Right cardiac atrium (tissue), 5 donors: ENCODE measurements at regions not wholly inside any gene's neighbourhood (a gene's known extent, or its start where the extent isn't known, plus 50 kb on each side); places are given as distances from the start of the nearest gene placed in this dataset.
"Not testable (repeated sequence)": the region's sequence is repeated elsewhere in the genome, so short reads cannot be mapped to it uniquely, and the experiment has no call there.

Experiments used
- ATAC-seq, 2 donors: fragments of 200-7000 bp; cut with Tn5 transposase; one replicate each; pipeline versions ENCODE4 v1.8.0 to v1.9.1; 2020; ENCODE audit warnings: moderate library complexity in 2 of 2, mild to moderate bottlenecking in 1 of 2
- DNase-seq, 3 donors: peaks; one replicate each; pipeline ENCODE4 v3.0.0-alpha.2; 2020
- H3K27ac ChIP-seq: one replicate; pipeline ENCODE4 v1.5.1; 2013; ENCODE audit warnings: mild to moderate bottlenecking, low read length, control low read depth, moderate library complexity
- H3K27me3 ChIP-seq: one replicate; pipeline ENCODE4 v1.6.1; 2013; ENCODE audit not compliant: control insufficient read depth, insufficient read depth
- H3K4me1 ChIP-seq: one replicate; pipeline ENCODE4 v1.6.1; 2013; ENCODE audit warnings: low read length; ENCODE audit not compliant: control insufficient read depth, insufficient read depth
- H3K4me3 ChIP-seq: one replicate; pipeline ENCODE4 v1.5.1; 2013; ENCODE audit warnings: low read length, control low read depth
- H3K9me3 ChIP-seq: one replicate; pipeline ENCODE4 v1.6.1; 2013; ENCODE audit warnings: low read length; ENCODE audit not compliant: control insufficient read depth
- WGBS: extraction: QIAGEN DNeasy Blood & Tissue Kit; methylation state at CpG from one replicate; pipeline ENCODE4 v1.1.7; 2013; 5-methylcytosine and 5-hydroxymethylcytosine counted together
- intact Hi-C, 4 donors: fragments of 100-400 bp; cut with DNase I; formaldehyde crosslinking; loops; one replicate each; pipeline versions ENCODE4 v1.11.0 to v1.14.0; 2022 to 2023
- donor health status: healthy with polysubstance abuse.
- donor health status: DM: no; HTN: yes; CAD: no.
- donor health status: DM: no; HTN: no; CAD: no.
- donor health status: DM: no; HTN: yes; CAD: no; lungs with severe emphysema.
- donor health status: DM: yes; HTN: yes; CAD: no.

GRCh38 chr4:116546759-116547158 lies 538.6 kb downstream of the TRAM1L1 start:
- intact Hi-C loops: no loop called here
- 81% methylated on average over 1 of the region's 1 CpG for WGBS

DNA sequence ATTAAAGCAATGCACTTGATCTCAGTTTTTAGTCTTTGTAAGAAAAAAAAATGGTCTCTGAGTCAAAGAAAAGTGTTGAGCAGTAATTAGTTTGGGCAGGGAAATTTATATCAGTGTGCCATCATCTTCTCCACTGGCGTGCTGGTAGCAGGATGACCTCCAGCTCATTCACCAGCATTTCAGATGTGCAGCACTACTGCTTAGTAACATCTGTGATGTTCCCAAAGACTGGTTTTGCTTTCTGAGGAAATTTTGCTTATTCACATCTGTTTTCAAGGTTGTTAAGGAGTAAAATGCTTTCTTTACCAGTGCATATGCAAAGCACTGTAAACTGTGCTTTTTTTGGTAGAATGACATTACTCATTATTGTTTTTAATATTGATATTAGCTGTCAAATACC lies 540.4 kb downstream of the TRAM1L1 start:
- H3K9me3 ChIP-seq: no peaks in the 10 kb centered on the region
- DNase-seq: no peak
- no peak for ATAC-seq
- H3K4me1 ChIP-seq: no peaks in the 10 kb centered on the region
- H3K27ac ChIP-seq: no peak overlapping the region
- 65% methylated on average over 1 of the region's 1 CpG for WGBS
- H3K27me3 ChIP-seq: no peaks in the 10 kb centered on the region
- H3K4me3 ChIP-seq: no peak overlapping the region
- intact Hi-C loops: no loop called here

More at GRCh38 chr4:116546759-116547158, 538.6 kb downstream of the TRAM1L1 start:
- H3K4me1 ChIP-seq: no peaks in the 10 kb centered on the region
- DNase-seq: no peak
- no peak for ATAC-seq
- H3K27ac ChIP-seq: no peak overlapping the region
- no peaks in the 10 kb centered on the region for H3K9me3 ChIP-seq
- H3K27me3 ChIP-seq: no peaks in the 10 kb centered on the region
- H3K4me3 ChIP-seq: no peak overlapping the region

DNA sequence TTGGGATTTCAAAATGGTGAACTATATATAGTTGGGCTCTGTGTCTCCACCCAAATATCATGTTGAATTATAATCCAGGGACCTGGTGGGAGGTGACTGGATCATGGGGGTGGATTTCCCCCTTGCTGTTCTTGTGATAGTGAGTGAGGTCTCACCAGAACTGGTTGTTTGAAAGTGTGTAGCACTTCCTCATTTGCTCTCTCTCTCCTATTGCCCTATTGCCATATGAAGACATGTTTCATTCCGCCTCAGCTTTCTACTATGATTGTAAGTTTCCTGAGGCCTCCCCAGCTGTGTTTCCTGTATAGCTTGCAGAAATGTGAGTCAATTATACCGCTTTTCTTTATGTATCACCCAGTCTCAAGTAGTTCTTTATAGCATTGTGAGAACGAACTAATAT lies 545.6 kb downstream of the TRAM1L1 start:
- Histone ChIP-seq H3K9me3 (no peaks in the 10 kb centered on the region), H3K27ac (no peak overlapping the region), H3K4me1 (no peaks in the 10 kb centered on the region), H3K27me3 (no peaks in the 10 kb centered on the region), H3K4me3 (no peak overlapping the region)
- 79% methylated on average over 3 of the region's 3 CpGs for WGBS
- intact Hi-C loops: no loop called here
- DNase-seq: no peak
- ATAC-seq: no peak

GRCh38 chr4:116537828-116538227 lies 547.5 kb downstream of the TRAM1L1 start:
- no peak for ATAC-seq

GRCh38 chr4:116536024-116536423 lies 549.4 kb downstream of the TRAM1L1 start:
- H3K4me3 ChIP-seq, DNase-seq, H3K9me3 ChIP-seq, ATAC-seq, H3K27ac ChIP-seq, intact Hi-C loops, H3K27me3 ChIP-seq, H3K4me1 ChIP-seq: not testable (repeated sequence)
- 89% methylated on average over 6 of the region's 6 CpGs for WGBS

More at GRCh38 chr4:116537828-116538227, 547.5 kb downstream of the TRAM1L1 start:
- H3K9me3 ChIP-seq: no peaks in the 10 kb centered on the region
- no peak for DNase-seq
- no peaks in the 10 kb centered on the region for H3K4me1 ChIP-seq
- H3K27ac ChIP-seq: no peak overlapping the region
- H3K27me3 ChIP-seq: no peaks in the 10 kb centered on the region
- H3K4me3 ChIP-seq: no peak overlapping the region
- intact Hi-C loops: no loop called here

GRCh38 chr4:116531870-116532269 lies 553.5 kb downstream of the TRAM1L1 start:
- no peak overlapping the region for H3K4me3 ChIP-seq
- WGBS: 28% methylated on average over 5 of the region's 5 CpGs
- ATAC-seq: no peak
- H3K27ac ChIP-seq: no peak overlapping the region
- no peaks in the 10 kb centered on the region for H3K27me3 ChIP-seq
- no peaks in the 10 kb centered on the region for H3K4me1 ChIP-seq
- H3K9me3 ChIP-seq: no peaks in the 10 kb centered on the region
- intact Hi-C loops: no loop called here
- no peak for DNase-seq

DNA sequence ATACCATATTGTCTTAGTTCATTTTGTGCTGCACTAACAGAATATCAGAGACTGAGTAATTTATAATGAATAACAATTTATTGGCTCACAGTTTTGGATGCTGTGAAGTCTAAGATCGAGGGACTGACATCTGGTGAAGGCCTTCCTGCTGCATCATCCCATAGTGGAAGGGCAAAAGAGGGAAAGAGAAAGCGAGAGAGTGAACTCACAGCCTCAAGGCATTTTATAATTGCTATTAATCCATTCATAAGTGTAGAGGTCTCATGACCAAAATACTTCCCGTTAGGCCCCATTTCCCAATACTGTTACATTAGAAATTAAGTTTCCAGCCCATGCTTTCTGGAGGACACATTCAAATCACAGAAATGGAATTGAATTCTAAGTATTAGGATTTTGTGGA lies 554.4 kb downstream of the TRAM1L1 start:
- no peak for DNase-seq
- intact Hi-C loops: no loop called here
- no peaks in the 10 kb centered on the region for H3K27me3 ChIP-seq
- WGBS: 75% methylated on average over 3 of the region's 3 CpGs
- no peaks in the 10 kb centered on the region for H3K4me1 ChIP-seq
- H3K4me3 ChIP-seq: no peak overlapping the region
- H3K9me3 ChIP-seq: no peaks in the 10 kb centered on the region
- ATAC-seq: no peak
- no peak overlapping the region for H3K27ac ChIP-seq

GRCh38 chr4:116530048-116530447 lies 555.3 kb downstream of the TRAM1L1 start:
- 60% methylated on average over 2 of the region's 2 CpGs for WGBS
- intact Hi-C loops: no loop called here

DNA sequence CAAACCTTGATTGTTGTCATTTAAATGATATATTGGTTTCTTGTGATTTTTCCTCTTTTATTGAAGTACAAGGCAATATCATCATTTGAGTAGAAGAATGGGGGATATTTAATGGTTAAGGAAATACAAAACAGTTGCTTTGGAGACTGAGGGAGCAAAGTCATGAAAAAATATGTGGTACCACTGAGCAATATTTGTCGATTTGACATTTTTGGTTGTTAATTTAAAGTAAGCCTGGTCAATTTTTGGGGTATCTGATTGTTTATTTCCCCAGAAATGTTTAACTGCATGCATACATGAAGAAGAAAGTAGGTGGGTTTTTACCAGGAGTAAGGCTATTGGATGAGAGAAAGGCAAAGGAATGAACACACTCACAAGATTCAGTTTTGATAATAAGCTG lies 556.2 kb downstream of the TRAM1L1 start:
- Histone ChIP-seq H3K4me1 (no peaks in the 10 kb centered on the region), H3K4me3 (no peak overlapping the region), H3K27me3 (no peaks in the 10 kb centered on the region), H3K27ac (no peak overlapping the region), H3K9me3 (no peaks in the 10 kb centered on the region)
- 84% methylated on average over 1 of the region's 1 CpG for WGBS
- no peak for DNase-seq
- intact Hi-C loops: no loop called here
- no peak for ATAC-seq

More at GRCh38 chr4:116530048-116530447, 555.3 kb downstream of the TRAM1L1 start:
- no peak overlapping the region for H3K4me3 ChIP-seq
- no peak overlapping the region for H3K27ac ChIP-seq
- H3K4me1 ChIP-seq: no peaks in the 10 kb centered on the region
- ATAC-seq (no peak), DNase-seq (no peak)
- no peaks in the 10 kb centered on the region for H3K27me3 ChIP-seq
- no peaks in the 10 kb centered on the region for H3K9me3 ChIP-seq

DNA sequence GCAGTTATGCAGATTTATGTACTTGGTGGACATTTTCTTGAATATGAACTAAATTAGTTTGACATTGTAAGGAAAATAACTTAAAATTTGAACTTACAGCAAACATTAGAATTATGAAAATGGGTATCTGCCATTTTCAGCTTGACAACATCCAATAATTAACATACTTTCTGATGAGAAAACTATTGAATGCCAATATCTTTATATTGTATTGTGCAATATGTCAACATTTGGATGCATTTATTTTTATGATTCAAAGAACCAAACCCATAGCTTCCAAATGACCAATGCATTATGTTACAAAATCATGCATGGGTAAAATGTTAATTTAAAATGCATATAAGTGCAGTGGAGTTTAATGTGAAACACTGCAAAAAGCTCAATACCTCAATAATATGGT lies 562.5 kb downstream of the TRAM1L1 start:
- Histone ChIP-seq H3K27me3 (no peaks in the 10 kb centered on the region), H3K9me3 (no peaks in the 10 kb centered on the region), H3K4me1 (no peaks in the 10 kb centered on the region), H3K27ac (no peak overlapping the region), H3K4me3 (no peak overlapping the region)
- intact Hi-C loops: no loop called here
- ATAC-seq (no peak), DNase-seq (no peak)

DNA sequence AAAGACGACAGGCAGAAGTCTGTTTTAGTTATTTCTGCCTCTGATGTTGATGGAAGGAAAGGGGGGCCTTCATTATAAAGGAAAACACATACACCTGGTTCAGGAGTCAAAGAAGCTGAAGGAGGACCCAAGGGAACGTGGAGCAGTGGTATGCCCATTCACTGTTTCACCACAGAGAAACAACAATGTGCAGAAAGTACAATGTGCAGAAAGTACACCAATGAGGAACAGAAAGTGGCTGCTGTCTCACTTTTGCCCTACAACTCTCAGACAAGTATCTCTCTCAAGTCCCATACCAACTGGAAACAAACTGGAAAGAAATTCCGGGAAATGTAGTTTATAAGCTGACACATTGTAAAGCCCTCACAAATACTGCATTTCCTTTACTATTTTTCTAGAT lies 564.5 kb downstream of the TRAM1L1 start:
- H3K27ac ChIP-seq: no peak overlapping the region
- WGBS: 80% methylated on average over 3 of the region's 3 CpGs
- intact Hi-C loops: no loop called here
- no peak for ATAC-seq
- H3K4me1 ChIP-seq: no peaks in the 10 kb centered on the region
- no peaks in the 10 kb centered on the region for H3K27me3 ChIP-seq
- no peak for DNase-seq
- no peaks in the 10 kb centered on the region for H3K9me3 ChIP-seq
- H3K4me3 ChIP-seq: no peak overlapping the region

DNA sequence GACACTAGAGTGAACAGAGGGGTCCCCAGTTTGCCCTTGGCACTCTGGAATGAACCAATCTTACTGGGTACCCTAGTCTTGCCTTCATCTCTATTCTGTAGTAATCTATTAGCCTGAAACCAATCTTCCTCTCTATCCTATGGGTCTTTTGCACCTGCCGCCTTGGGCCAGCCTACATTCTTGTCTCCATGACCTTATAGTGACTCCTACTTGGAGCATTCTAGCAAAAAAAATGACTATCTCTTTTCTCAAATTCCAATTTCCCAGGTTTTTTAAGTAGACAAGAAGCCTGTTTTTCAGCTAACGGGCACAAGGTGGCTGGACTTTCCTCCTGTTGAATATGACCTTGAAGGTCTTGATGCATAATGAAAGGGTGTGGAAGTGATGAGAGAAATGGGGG lies 568.7 kb downstream of the TRAM1L1 start:
- 76% methylated on average over 2 of the region's 2 CpGs for WGBS
- no peak for ATAC-seq
- intact Hi-C loops: no loop called here

More for the DNA sequence above, 568.7 kb downstream of the TRAM1L1 start:
- Histone ChIP-seq H3K27ac (no peak overlapping the region), H3K4me3 (no peak overlapping the region), H3K27me3 (no peaks in the 10 kb centered on the region), H3K4me1 (no peaks in the 10 kb centered on the region), H3K9me3 (no peaks in the 10 kb centered on the region)
- DNase-seq: no peak
